Effector memory CD4-positive, alpha-beta T cell (primary cell): ENCODE measurements at regions not wholly inside any gene's neighbourhood (a gene's known extent, or its start where the extent isn't known, plus 50 kb on each side); places are given as distances from the start of the nearest gene placed in this dataset.
"Not testable (repeated sequence)": the region's sequence is repeated elsewhere in the genome, so short reads cannot be mapped to it uniquely, and the experiment has no call there.

Source experiments
- DNase-seq, 3 donors: peaks; one replicate each; pipeline ENCODE4 v3.0.0-alpha.2; 2020
- H3K27ac ChIP-seq: 2 replicates; pipeline ENCODE4 v1.7.0; 2013; ENCODE audit warnings: mild to moderate bottlenecking, low read length, moderate library complexity; ENCODE audit not compliant: insufficient read depth, poor library complexity, severe bottlenecking
- H3K27me3 ChIP-seq: replicated peaks from 2 replicates; pipeline ENCODE4 v1.7.0; 2013; ENCODE audit warnings: mild to moderate bottlenecking, low read length; ENCODE audit not compliant: insufficient read depth, control insufficient read depth, poor library complexity, severe bottlenecking
- H3K36me3 ChIP-seq: 2 replicates; pipeline ENCODE4 v1.7.0; 2013; ENCODE audit warnings: mild to moderate bottlenecking, low read length, moderate library complexity; ENCODE audit not compliant: control insufficient read depth, insufficient read depth
- H3K4me1 ChIP-seq: 2 replicates; pipeline ENCODE4 v1.7.0; 2013; ENCODE audit warnings: low read length, mild to moderate bottlenecking; ENCODE audit not compliant: control insufficient read depth, insufficient read depth, poor library complexity, severe bottlenecking
- H3K4me3 ChIP-seq: 2 replicates; pipeline ENCODE4 v1.7.0; 2013; ENCODE audit warnings: low read length, low read depth, mild to moderate bottlenecking; ENCODE audit not compliant: insufficient read depth, poor library complexity, severe bottlenecking
- H3K9me3 ChIP-seq: 2 replicates; pipeline ENCODE4 v1.7.0; 2013; ENCODE audit warnings: mild to moderate bottlenecking, low read length, moderate library complexity; ENCODE audit not compliant: control insufficient read depth

DNA sequence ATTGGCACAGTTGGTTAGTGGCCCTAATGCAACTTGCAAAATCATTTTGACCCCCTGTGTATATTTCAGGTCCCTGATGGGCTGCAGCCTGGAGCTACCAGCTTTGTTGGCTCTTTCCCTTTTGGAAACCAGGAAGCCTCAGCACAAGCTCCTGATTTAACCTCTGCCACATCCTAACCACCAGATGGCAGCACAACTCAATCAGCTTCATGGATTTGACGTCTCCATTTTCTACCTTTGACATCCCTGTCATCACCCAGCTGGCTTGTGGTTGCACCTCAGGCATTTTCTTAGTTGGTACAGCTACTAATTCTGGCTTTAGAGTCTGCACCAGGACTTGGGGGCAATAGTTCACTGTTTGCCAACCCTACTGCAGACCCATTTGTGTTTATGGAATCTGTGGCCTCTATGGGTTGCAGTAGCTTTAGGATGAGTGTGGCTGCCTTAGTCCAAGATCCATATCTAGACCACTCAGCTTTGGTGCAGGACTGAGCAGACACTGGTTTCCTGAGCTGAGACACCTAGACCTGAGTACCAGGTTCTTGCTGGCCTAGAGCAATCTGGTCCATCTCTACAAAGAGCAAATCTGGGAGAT is 456.2 kb downstream of the REEP3 start:
- Histone ChIP-seq H3K27me3 (no peaks in the 10 kb centered on the region), H3K36me3 (no peaks in the 10 kb centered on the region), H3K4me3 (no peak overlapping the region), H3K4me1 (no peaks in the 10 kb centered on the region), H3K27ac (no peak overlapping the region), H3K9me3 (no peaks in the 10 kb centered on the region)
- DNase-seq = no peak

DNA sequence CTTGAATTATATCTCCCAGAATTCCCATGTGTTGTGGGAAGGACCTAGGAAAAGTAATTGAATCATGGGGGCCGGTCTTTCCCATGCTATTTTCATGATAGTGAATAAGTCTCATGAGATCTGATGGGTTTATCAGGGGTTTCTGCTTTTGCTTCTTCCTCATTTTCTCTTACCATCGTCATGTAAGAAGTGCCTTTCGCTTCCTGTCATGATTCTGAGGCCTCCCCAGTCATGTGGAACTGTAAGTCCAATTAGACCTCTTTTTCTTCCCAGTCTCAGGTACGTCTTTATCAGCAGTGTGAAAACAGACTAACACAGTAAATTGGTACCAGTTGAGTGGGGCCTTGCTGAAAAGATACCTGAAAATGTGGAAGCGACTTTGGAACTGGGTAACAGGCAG is 459.7 kb downstream of the REEP3 start:
- not testable (repeated sequence) for H3K27me3 ChIP-seq, H3K4me1 ChIP-seq, H3K9me3 ChIP-seq, DNase-seq, H3K36me3 ChIP-seq, H3K4me3 ChIP-seq, H3K27ac ChIP-seq

DNA sequence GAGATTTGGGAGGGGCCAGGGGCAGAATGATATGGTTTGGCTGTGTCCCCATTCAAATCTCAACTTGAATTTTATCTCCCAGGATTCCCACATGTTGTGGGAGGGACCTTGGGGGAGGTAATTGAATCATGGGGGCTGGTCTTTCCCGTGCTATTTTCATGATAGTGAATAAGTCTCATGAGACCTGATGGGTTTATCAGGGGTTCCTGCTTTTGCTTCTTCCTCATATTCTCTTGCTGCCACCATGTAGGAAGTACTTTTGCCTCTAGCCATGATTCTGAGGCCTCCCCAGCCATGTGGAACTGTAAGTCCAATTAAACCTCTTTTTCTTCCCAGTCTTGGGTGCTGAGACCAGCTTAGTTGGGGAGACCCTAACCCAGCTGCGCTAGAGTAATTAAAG is 462.9 kb downstream of the REEP3 start:
- H3K4me1 ChIP-seq, H3K4me3 ChIP-seq, H3K27me3 ChIP-seq, H3K27ac ChIP-seq, H3K9me3 ChIP-seq, H3K36me3 ChIP-seq, DNase-seq: not testable (repeated sequence)

DNA sequence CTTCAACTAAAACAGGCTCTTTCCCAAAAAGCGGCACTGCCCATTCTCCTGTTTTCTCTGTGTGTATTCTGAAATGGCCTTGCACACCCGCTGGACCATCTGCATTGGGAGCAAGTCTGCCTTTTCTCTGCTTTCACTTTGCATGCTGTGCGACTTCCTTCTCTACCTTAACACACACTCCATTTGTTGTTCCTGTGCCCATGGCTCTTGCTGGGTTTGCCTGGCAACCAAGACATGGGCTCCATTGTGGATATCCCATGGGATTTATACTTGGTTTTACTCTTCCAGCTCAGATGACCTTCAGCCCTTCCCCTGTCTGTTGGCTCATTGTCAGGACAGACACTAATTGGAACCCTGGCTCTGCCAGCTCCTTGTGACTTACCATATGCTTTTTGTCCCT is 465.3 kb downstream of the REEP3 start:
- no peaks in the 10 kb centered on the region for H3K4me1 ChIP-seq
- no peak overlapping the region for H3K27ac ChIP-seq
- H3K4me3 ChIP-seq = no peak overlapping the region
- no peak for DNase-seq
- H3K27me3 ChIP-seq = no peaks in the 10 kb centered on the region
- no peaks in the 10 kb centered on the region for H3K36me3 ChIP-seq
- H3K9me3 ChIP-seq = no peaks in the 10 kb centered on the region

- no peaks in the 10 kb centered on the region for H3K36me3 ChIP-seq
- H3K4me3 ChIP-seq = no peak overlapping the region
- H3K27me3 ChIP-seq = no peaks in the 10 kb centered on the region
- H3K9me3 ChIP-seq = no peaks in the 10 kb centered on the region
- H3K4me1 ChIP-seq = no peaks in the 10 kb centered on the region
- DNase-seq = no peak
- H3K27ac ChIP-seq = no peak overlapping the region
Measured at GRCh38 chr10:63987212-63987611, 466.0 kb downstream of the REEP3 start.

DNA sequence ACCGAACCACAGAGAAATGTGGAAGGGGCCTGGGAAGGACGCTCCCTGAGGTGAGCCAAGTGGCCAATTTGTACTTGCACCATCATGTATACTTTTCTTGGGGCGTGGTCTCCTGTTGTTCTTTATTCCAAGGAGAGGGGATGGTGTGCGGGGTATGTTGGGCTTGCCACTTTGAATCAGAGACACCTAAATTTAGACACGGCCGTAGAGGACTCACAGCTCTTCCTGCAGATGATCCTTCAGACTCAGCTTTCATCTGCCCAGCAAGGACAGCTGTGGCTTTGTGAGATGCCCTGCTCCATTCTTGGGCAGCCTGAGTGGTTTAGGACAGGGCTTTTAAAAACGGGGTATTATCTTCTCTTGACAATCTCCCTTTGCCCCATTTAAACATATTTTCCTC is 473.2 kb downstream of the REEP3 start:
- Histone ChIP-seq H3K36me3 (no peaks in the 10 kb centered on the region), H3K4me1 (no peaks in the 10 kb centered on the region), H3K4me3 (no peak overlapping the region), H3K27ac (no peak overlapping the region), H3K27me3 (no peaks in the 10 kb centered on the region), H3K9me3 (no peaks in the 10 kb centered on the region)
- DNase-seq = no peak

DNA sequence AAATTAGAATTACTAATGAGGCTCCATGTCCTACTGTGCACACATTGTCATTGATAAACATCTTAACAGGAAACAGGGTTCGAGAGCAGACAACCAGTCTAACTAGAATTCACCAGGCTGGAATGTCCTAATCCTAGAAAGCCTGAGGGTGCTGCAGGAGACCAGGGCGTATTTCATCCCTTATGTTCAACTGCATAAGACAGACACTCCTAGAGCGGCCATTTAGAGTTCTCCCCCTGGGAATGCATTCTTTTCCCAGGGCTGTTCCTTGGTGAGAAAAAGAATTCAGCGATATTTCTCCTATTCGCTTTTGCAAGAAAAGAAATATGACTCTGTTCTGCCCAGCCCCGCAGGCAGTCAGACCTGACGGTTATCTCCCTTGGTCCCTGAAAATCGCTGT is 486.0 kb downstream of the REEP3 start:
- H3K4me3 ChIP-seq = no peak overlapping the region
- H3K27ac ChIP-seq = no peak overlapping the region
- H3K27me3 ChIP-seq = no peaks in the 10 kb centered on the region
- DNase-seq = no peak
- no peaks in the 10 kb centered on the region for H3K9me3 ChIP-seq
- no peaks in the 10 kb centered on the region for H3K36me3 ChIP-seq
- no peaks in the 10 kb centered on the region for H3K4me1 ChIP-seq

GRCh38 chr10:64010711-64011110 is 489.5 kb downstream of the REEP3 start:
- DNase-seq = no peak
- Histone ChIP-seq H3K4me1 (no peaks in the 10 kb centered on the region), H3K27ac (no peak overlapping the region), H3K36me3 (no peaks in the 10 kb centered on the region), H3K27me3 (no peaks in the 10 kb centered on the region), H3K4me3 (no peak overlapping the region), H3K9me3 (no peaks in the 10 kb centered on the region)

DNA sequence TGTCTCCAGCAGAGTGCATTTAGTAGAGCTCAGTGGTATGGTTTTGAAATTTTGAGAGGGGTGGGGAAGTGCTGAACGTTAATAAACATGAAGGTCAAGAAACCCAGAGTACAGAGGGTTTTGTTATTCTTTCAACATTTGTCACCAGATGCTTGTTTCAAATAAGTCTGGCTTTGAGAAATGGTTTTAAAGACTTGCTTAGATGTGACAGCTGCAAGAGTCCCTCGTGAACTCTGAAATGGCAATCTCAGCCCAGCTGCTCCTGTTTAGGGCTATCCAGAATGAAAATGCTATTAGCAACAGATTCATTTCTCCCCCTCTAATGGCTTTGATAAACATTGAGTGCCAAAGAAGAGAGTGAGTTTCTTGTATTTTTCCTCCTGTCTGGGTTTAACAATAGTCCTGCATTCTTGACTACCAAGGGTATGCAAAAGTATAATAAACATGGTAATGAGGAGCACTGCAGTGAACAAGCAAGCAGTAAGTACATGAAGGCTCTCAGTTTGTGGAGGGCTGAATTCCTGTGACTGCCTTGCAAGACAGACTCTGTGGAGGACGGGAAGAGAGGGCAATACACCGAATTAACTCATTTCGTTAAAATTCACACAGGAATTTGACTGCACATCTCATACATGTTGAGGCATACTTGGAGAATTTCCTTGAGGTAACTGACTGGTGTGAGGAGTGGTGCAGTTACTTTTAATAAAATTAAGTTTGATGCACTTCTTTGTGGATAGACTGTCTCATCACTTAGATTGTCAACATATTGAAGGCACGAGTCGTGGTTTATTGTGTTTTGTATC is 490.9 kb downstream of the REEP3 start:
- DNase-seq = no peak
- H3K4me1 ChIP-seq = no peaks in the 10 kb centered on the region
- H3K9me3 ChIP-seq = no peaks in the 10 kb centered on the region
- no peak overlapping the region for H3K27ac ChIP-seq
- no peak overlapping the region for H3K4me3 ChIP-seq
- H3K27me3 ChIP-seq = no peaks in the 10 kb centered on the region
- H3K36me3 ChIP-seq = no peaks in the 10 kb centered on the region

DNA sequence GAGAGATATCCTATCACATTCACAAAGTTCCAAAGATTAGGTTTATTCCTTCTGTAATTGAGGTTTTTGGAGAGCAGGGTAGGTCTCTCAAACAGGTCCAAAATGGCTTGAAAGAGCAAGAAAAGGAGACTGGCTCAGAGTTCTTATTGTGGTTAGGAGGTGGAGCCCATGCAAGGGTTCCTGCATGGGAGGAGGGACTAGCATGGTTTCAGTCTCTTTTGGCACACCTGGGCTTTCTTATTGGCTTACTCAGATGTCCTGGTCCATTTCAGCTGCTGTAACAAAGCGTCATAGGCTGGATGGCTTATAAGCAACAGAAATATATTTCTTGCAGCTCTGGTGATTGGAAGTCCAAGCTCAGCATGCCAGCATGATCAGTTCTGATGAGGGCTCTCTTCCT is 493.1 kb downstream of the REEP3 start:
- Histone ChIP-seq H3K36me3 (no peaks in the 10 kb centered on the region), H3K4me3 (no peak overlapping the region), H3K9me3 (no peaks in the 10 kb centered on the region), H3K4me1 (no peaks in the 10 kb centered on the region), H3K27me3 (no peaks in the 10 kb centered on the region), H3K27ac (no peak overlapping the region)
- DNase-seq = no peak
